H1 (cell line): ENCODE measurements at regions not wholly inside any gene's neighbourhood (a gene's known extent, or its start where the extent isn't known, plus 50 kb on each side); places are given as distances from the start of the nearest gene placed in this dataset.
A peak's percentile ranks its signal among the peaks of the same experiment; 100 is the strongest.

ENCODE experiments used
- CTCF ChIA-PET: fragments of 300-600 bp; sonication (Branson Sonifier 250); formaldehyde crosslinking; loops from one replicate; lab custom pipeline; 2021; ENCODE audit not compliant: partially characterized antibody; lab: Charles Lee
- POLR2A ChIA-PET: fragments of 300-600 bp; sonication (Branson Sonifier 250); formaldehyde crosslinking; loops from one replicate; lab custom pipeline; 2021; ENCODE audit warnings: inconsistent platforms; ENCODE audit not compliant: partially characterized antibody; lab: Charles Lee
- DNase-seq, 2 experiments: peaks; one replicate each; pipeline versions ENCODE4 v3.0.0 to v3.0.0-alpha.2; 2010 to 2022; ENCODE audit warnings: low spot score in 2 of 2, low read depth in 1 of 2, mixed read lengths in 1 of 2
- FAIRE-seq: peaks from 2 replicates; lab custom pipeline; 2011; peaks lifted over from hg19 to GRCh38; lab: Jason Lieb, UNC
- H2AFZ ChIP-seq: 2 replicates; pipeline ENCODE4 v1.8.1; 2012; ENCODE audit warnings: low read length, inconsistent platforms
- H2AK5ac ChIP-seq: 2 replicates; pipeline ENCODE4 v1.6.1; 2013; ENCODE audit warnings: low read depth, low read length
- H2BK120ac ChIP-seq: replicated peaks from 2 replicates; pipeline ENCODE3; 2013; ENCODE audit warnings: low read depth, low read length, inconsistent platforms
- H2BK12ac ChIP-seq: 2 replicates; pipeline ENCODE4 v1.6.1; 2013; ENCODE audit warnings: low read depth, low read length
- H2BK15ac ChIP-seq: 2 replicates; pipeline ENCODE4 v1.6.1; 2013; ENCODE audit warnings: low read length
- H2BK20ac ChIP-seq: 2 replicates; pipeline ENCODE4 v1.6.1; 2013; ENCODE audit warnings: low read length
- H2BK5ac ChIP-seq: 2 replicates; pipeline ENCODE4 v1.6.1; 2013; ENCODE audit warnings: low read depth, low read length
- H3K14ac ChIP-seq: 2 replicates; pipeline ENCODE4 v1.6.1; 2013; ENCODE audit warnings: inconsistent platforms; ENCODE audit not compliant: insufficient read length
- H3K18ac ChIP-seq: 2 replicates; pipeline ENCODE4 v1.6.1; 2013; ENCODE audit warnings: low read length; ENCODE audit errors: extremely low read depth
- H3K23ac ChIP-seq: 2 replicates; pipeline ENCODE4 v1.6.1; 2013; ENCODE audit warnings: inconsistent platforms; ENCODE audit not compliant: insufficient read length
- H3K23me2 ChIP-seq: 2 replicates; pipeline ENCODE4 v1.6.1; 2013; ENCODE audit warnings: low read depth, low read length
- H3K27ac ChIP-seq: 2 replicates; pipeline ENCODE4 v1.6.1; 2011; ENCODE audit warnings: low read depth, low read length, inconsistent platforms
- H3K27me3 ChIP-seq, 4 experiments: replicated peaks in 1 of 4; 1 replicate in 1 of 4; 2 replicates in 3 of 4; pipeline versions ENCODE4 v1.6.1 to v1.8.1; 2011 to 2013; ENCODE audit warnings: low read length in 3 of 4, mild to moderate bottlenecking in 3 of 4, inconsistent platforms in 2 of 4, mixed read lengths in 2 of 4, moderate library complexity in 1 of 4; ENCODE audit not compliant: control insufficient read depth in 3 of 4, insufficient read depth in 3 of 4; ENCODE audit errors: extremely low read depth in 1 of 4
- H3K36me3 ChIP-seq, 4 experiments: 2 replicates each; pipeline versions ENCODE4 v1.6.1 to v1.8.1; 2011 to 2013; ENCODE audit warnings: mild to moderate bottlenecking in 4 of 4, low read length in 3 of 4, moderate library complexity in 2 of 4, control low read depth in 1 of 4, inconsistent platforms in 1 of 4; ENCODE audit not compliant: insufficient read depth in 4 of 4, control insufficient read depth in 2 of 4
- H3K4ac ChIP-seq: replicated peaks from 2 replicates; pipeline ENCODE3; 2013; ENCODE audit warnings: low read length, low read depth, mixed read lengths, inconsistent platforms; ENCODE audit not compliant: insufficient read length
- H3K4me1 ChIP-seq, 4 experiments: replicated peaks in 1 of 4; 1 replicate in 1 of 4; 2 replicates in 3 of 4; pipeline versions ENCODE4 v1.6.1 to v1.8.1; 2011 to 2013; ENCODE audit warnings: low read length in 3 of 4, inconsistent platforms in 2 of 4, mixed read lengths in 1 of 4; ENCODE audit not compliant: insufficient read depth in 4 of 4, control insufficient read depth in 3 of 4
- H3K4me2 ChIP-seq, 2 experiments: 2 replicates each; pipeline versions ENCODE4 v1.6.1 to v1.8.1; 2011 to 2013; ENCODE audit warnings: low read depth in 2 of 2, low read length in 2 of 2, control low read depth in 1 of 2, inconsistent platforms in 1 of 2, mild to moderate bottlenecking in 1 of 2; ENCODE audit not compliant: insufficient read depth in 1 of 2
- H3K4me3 ChIP-seq, 4 experiments: fragments of 200-600, 300-600 bp in 1 of 4; sonication (generic), shearing (Covaris generic), sonication (Bioruptor Twin) in 1 of 4; 2 replicates each; pipeline versions ENCODE4 v1.5.1 to v1.8.1; 2011 to 2016; ENCODE audit warnings: low read length in 4 of 4, low read depth in 3 of 4, control low read depth in 2 of 4, inconsistent platforms in 2 of 4, mild to moderate bottlenecking in 2 of 4, mixed read lengths in 1 of 4, moderate library complexity in 1 of 4; ENCODE audit not compliant: insufficient read depth in 2 of 4; ENCODE audit errors: extremely low read depth in 1 of 4
- H3K56ac ChIP-seq: replicated peaks from 2 replicates; pipeline ENCODE3; 2013; ENCODE audit warnings: low read depth, mild to moderate bottlenecking, mixed read lengths, low read length, inconsistent platforms; ENCODE audit not compliant: insufficient read length
- H3K79me1 ChIP-seq: 2 replicates; pipeline ENCODE4 v1.6.1; 2013; ENCODE audit warnings: low read depth, low read length, control low read depth
- H3K79me2 ChIP-seq, 2 experiments: 2 replicates each; pipeline versions ENCODE4 v1.6.1 to v1.8.1; 2012 to 2013; ENCODE audit warnings: low read length in 2 of 2, mild to moderate bottlenecking in 2 of 2, inconsistent platforms in 1 of 2; ENCODE audit not compliant: insufficient read depth in 2 of 2, control insufficient read depth in 1 of 2
- H3K9ac ChIP-seq, 4 experiments: replicated peaks in 1 of 4; 1 replicate in 1 of 4; 2 replicates in 3 of 4; pipeline versions ENCODE4 v1.6.1 to v1.8.1; 2011 to 2013; ENCODE audit warnings: low read depth in 3 of 4, low read length in 3 of 4, control low read depth in 2 of 4, mild to moderate bottlenecking in 2 of 4, moderate library complexity in 2 of 4, inconsistent platforms in 1 of 4; ENCODE audit errors: extremely low read depth in 1 of 4
- H3K9me3 ChIP-seq, 2 experiments: 2 replicates each; pipeline versions ENCODE4 v1.6.1 to v1.8.1; 2012 to 2013; ENCODE audit warnings: mild to moderate bottlenecking in 2 of 2, moderate library complexity in 2 of 2, control low read depth in 1 of 2, inconsistent platforms in 1 of 2, low read depth in 1 of 2, low read length in 1 of 2, mixed read lengths in 1 of 2; ENCODE audit not compliant: insufficient read depth in 2 of 2
- H4K20me1 ChIP-seq, 2 experiments: replicated peaks in 1 of 2; 2 replicates each; pipeline versions ENCODE3 to v1.8.1; 2011 to 2013; ENCODE audit warnings: inconsistent platforms in 2 of 2, low read length in 2 of 2, mild to moderate bottlenecking in 1 of 2; ENCODE audit not compliant: insufficient read depth in 2 of 2, control insufficient read depth in 1 of 2
- H4K5ac ChIP-seq: 2 replicates; pipeline ENCODE4 v1.6.1; 2013; ENCODE audit warnings: low read length, low read depth, mixed read lengths, inconsistent platforms; ENCODE audit not compliant: insufficient read length
- H4K8ac ChIP-seq: 2 replicates; pipeline ENCODE4 v1.8.0; 2013; ENCODE audit warnings: mild to moderate bottlenecking, moderate library complexity, low read length, inconsistent platforms; ENCODE audit not compliant: insufficient read depth; ENCODE audit errors: extremely low read depth
- H4K91ac ChIP-seq: replicated peaks from 2 replicates; pipeline ENCODE3; 2013; ENCODE audit warnings: low read length, mixed read lengths, inconsistent platforms; ENCODE audit not compliant: insufficient read length
- ASH2L ChIP-seq: fragments of 200-600, 300-600 bp; sonication (generic); IDR thresholded peaks from one replicate; pipeline ENCODE4 v1.7.1; 2017; ENCODE audit warnings: low read length
- CBX5 ChIP-seq: fragments of 300-800, 300-1000 bp; sonication (generic); IDR thresholded peaks from 2 replicates; pipeline ENCODE4 v1.7.1; 2016; ENCODE audit warnings: antibody characterized with exemption, low read length, low read depth
- GTF2F1 ChIP-seq: IDR thresholded peaks from 2 replicates; pipeline ENCODE4 v1.6.1; 2012; ENCODE audit warnings: low read depth, low read length, improper control_type of control experiment, borderline replicate concordance
- HDAC2 ChIP-seq, 2 experiments: fragments of 300-600 bp in 1 of 2; sonication (generic) in 1 of 2; IDR thresholded peaks; 2 replicates each; pipeline ENCODE4 v1.6.1; 2011 to 2012; ENCODE audit warnings: low read depth in 2 of 2, low read length in 2 of 2, mild to moderate bottlenecking in 2 of 2, moderate library complexity in 2 of 2, borderline replicate concordance in 1 of 2, inconsistent platforms in 1 of 2
- MAFK ChIP-seq: IDR thresholded peaks from 2 replicates; pipeline ENCODE4 v1.6.1; 2012; ENCODE audit warnings: low read depth, mild to moderate bottlenecking, improper control_type of control experiment, low read length
- NANOG ChIP-seq: IDR thresholded peaks from 2 replicates; pipeline ENCODE4 v1.6.1; 2011; ENCODE audit warnings: low read length, low read depth, mild to moderate bottlenecking, inconsistent platforms; ENCODE audit not compliant: insufficient read depth, poor library complexity, severe bottlenecking
- NRF1 ChIP-seq: IDR thresholded peaks from 2 replicates; pipeline ENCODE4 v1.6.1; 2011; ENCODE audit warnings: mild to moderate bottlenecking, low read depth, low read length, improper control_type of control experiment
- POLR2AphosphoS5 ChIP-seq: IDR thresholded peaks from 2 replicates; pipeline ENCODE4 v1.6.1; 2011; ENCODE audit warnings: low read depth, low read length
- POU5F1 ChIP-seq: IDR thresholded peaks from 2 replicates; pipeline ENCODE4 v1.6.1; 2011; ENCODE audit warnings: low read depth, mild to moderate bottlenecking, low read length, moderate library complexity
- SIRT6 ChIP-seq: IDR thresholded peaks from one replicate; pipeline ENCODE4 v1.7.1; 2012; ENCODE audit warnings: low read length, inconsistent platforms
- SIX5 ChIP-seq: IDR thresholded peaks from 2 replicates; pipeline ENCODE4 v1.6.1; 2011; ENCODE audit warnings: mild to moderate bottlenecking, low read depth, low read length
- SP1 ChIP-seq: IDR thresholded peaks from 2 replicates; pipeline ENCODE4 v1.6.1; 2011; ENCODE audit warnings: low read depth, low read length
- SP4 ChIP-seq: IDR thresholded peaks from 2 replicates; pipeline ENCODE4 v1.6.1; 2012; ENCODE audit warnings: low read length, inconsistent platforms
- TEAD4 ChIP-seq: IDR thresholded peaks from 2 replicates; pipeline ENCODE4 v1.6.1; 2012; ENCODE audit warnings: low read depth, low read length, inconsistent platforms, mixed read lengths
- WGBS, 2 experiments: shearing (Covaris generic) in 1 of 2; methylation state at CpG; one replicate each; pipeline versions ENCODE4 v1.1.6 to v1.1.7; 2013 to 2015; ENCODE audit warnings: low lambda C conversion rate in 2 of 2, mixed read lengths in 2 of 2, inconsistent platforms in 1 of 2, low coverage in 1 of 2, missing lambda C conversion rate in 1 of 2; ENCODE audit not compliant: insufficient replicate concordance in 2 of 2, insufficient coverage in 1 of 2, insufficient read length in 1 of 2; ENCODE audit errors: extremely low coverage in 1 of 2, missing lambda C conversion rate in 1 of 2; 5-methylcytosine and 5-hydroxymethylcytosine counted together

DNA sequence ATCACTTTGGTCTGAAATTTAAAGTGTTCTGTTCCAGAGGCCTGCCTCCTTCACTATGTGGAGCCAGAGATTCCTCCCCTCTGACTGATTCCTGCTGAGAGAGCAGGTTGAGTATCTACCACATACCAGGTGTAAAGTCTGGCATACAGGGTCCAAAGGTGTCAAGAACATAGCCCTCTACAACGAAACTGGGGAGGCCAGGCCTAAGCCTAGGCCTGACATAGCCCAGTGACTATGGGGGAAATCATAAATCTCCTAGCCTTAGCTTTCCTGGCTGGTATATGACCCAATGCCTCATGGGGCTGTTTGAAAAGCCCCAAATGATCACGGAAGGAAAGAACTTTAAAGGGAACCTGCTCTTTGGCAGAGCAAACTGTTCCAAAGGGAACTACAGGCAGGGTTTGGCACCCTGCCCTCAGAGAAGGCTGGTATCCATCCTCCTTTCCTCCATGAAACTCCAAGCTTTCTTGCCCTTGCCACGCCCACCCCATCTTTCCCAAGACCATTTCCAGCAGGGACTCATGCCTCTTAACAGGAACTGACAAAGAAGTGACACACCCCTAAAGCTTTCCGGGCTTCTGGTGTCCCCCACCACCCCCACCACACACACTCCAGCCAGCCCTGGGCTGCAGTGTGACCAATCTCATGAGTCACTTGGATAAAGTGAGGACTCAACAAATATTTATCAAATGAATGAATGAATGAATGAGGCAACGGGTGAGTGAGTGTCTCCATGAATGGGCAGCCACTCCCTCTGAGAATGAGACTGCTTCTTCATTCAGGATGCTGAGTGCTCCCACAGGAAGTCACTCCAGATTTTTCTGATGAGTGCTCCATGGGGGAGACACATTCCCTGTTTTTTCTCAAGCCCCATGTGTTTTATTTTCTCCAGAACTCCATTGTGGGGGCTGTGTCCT lies 93.3 kb upstream of the CALM2 start:
- no peak overlapping the region for H3K18ac ChIP-seq
- no peaks in the 10 kb centered on the region; the same call in 1 of the 2 replicates for H3K23me2 ChIP-seq
- H4K5ac ChIP-seq, result no peak overlapping the region
- no peaks in the 10 kb centered on the region for H3K9me3 ChIP-seq
- no peak overlapping the region for H3K27ac ChIP-seq
- H3K79me2 ChIP-seq, result no peaks in the 10 kb centered on the region
- no peak overlapping the region; a peak in 1 of 7 replicates for H3K9ac ChIP-seq
- H2BK120ac ChIP-seq, result no peak overlapping the region
- no peaks in the 10 kb centered on the region for H3K27me3 ChIP-seq
- no peak overlapping the region for H3K56ac ChIP-seq
- 74% methylated on average over 5 of the region's 5 CpGs; no CpG with 5 or more reads in 1 of the 2 experiments for WGBS, 2 experiments
- H4K20me1 ChIP-seq, result no peaks in the 10 kb centered on the region
- CTCF ChIA-PET, result interaction anchor here (0.8 to 9.8 kb wide), 6 partner anchors 8 to 195 kb away, joined by 3 to 58 read pairs (median 4); no protein-coding TSS in a partner anchor
- H3K36me3 ChIP-seq, result no peaks in the 10 kb centered on the region
- no peak overlapping the region for H3K4me2 ChIP-seq
- H3K4me3 ChIP-seq, result no peak overlapping the region
- no peak overlapping the region; the same call in 1 of the 2 replicates for H2BK12ac ChIP-seq
- H4K91ac ChIP-seq, result no peak overlapping the region
- H3K23ac ChIP-seq, result no peak overlapping the region
- H3K4me1 ChIP-seq, result peaks cover 8 to 15% (median 11%) of the 10 kb centered on the region in 4 experiments; a peak in 6 of 7 replicates
- POLR2A ChIA-PET, result no interaction called here
- no peak overlapping the region for H3K14ac ChIP-seq
- TF ChIP-seq SIRT6 (no peak), MAFK (no peak), TEAD4 (no peak), NANOG (no peak), SP4 (no peak), SIX5 (no peak), ASH2L (no peak), SP1 (no peak), GTF2F1 (no peak), NRF1 (no peak), POLR2AphosphoS5 (no peak), POU5F1 (no peak), HDAC2 (IDR thresholded peaks at IDR 0.05; ENCODE audit: borderline replicate concordance in 1 of 2, low read depth in 2 of 2, low read length in 2 of 2) (no peak), CBX5 (no peak)
- H2AFZ ChIP-seq, result no peak overlapping the region
- H4K8ac ChIP-seq, result no peak overlapping the region
- no peaks in the 10 kb centered on the region for H3K79me1 ChIP-seq
- H2BK15ac ChIP-seq, result peak overlapping the region; percentile 16; the same call in 1 of the 2 replicates
- FAIRE-seq, result no peak
- H2AK5ac ChIP-seq, result no peak overlapping the region
- H3K4ac ChIP-seq, result no peak overlapping the region
- no peak for DNase-seq
- no peak overlapping the region for H2BK5ac ChIP-seq
- no peak overlapping the region for H2BK20ac ChIP-seq
